ENCODE measurements at regions not wholly inside any gene's neighbourhood (a gene's known extent, or its start where the extent isn't known, plus 50 kb on each side); places are given as distances from the start of the nearest gene placed in this dataset.

GRCh38 chr1:30637183-30637980, 86.0 kb downstream of the MATN1 start:
- DNase-seq: no peak

DNA sequence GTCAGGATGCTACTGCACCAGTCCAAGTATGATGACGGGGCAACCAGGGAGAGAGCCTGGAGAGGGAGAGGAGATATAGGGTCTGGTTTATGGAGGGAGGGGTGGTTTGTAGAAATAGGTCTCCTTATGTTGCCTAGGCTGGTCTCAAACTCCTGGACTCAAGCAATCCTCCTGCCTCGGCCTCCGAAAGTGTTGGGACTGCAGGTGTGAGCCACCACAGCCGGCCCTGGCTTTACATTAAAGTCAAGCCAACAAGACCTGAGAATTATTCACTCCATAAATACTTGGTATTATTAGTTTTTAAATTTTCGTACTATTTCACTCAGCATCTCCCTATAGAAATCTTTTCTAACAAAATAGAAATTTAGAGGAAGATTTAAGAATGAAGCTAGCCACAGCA, 86.8 kb downstream of the MATN1 start:
- DNase-seq: no peak

- DNase-seq: no peak
Measured at GRCh38 chr1:30635391-30635975, 87.9 kb downstream of the MATN1 start.

- no peak for DNase-seq
Measured at GRCh38 chr1:30634507-30634906, 88.9 kb downstream of the MATN1 start.

DNA sequence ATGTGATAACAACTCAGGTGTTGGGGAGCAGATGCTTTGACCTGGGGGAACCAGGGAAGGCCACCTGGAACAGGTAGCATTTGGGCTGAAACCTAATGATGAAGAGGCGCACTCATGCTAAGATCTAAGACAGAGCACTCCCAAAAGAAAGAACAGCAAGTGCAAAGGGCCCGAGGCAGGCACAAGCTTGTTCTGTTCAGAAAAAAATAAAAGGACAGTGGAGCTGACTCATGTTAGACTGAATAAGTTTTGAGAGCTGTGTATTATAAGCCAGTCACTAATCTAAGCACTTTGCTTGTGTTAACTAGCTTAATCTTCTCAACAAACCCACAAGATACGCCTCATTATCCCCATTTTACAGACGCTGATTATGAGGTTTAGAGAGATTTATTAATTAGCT, 90.1 kb downstream of the MATN1 start:
- no peak for DNase-seq

DNA sequence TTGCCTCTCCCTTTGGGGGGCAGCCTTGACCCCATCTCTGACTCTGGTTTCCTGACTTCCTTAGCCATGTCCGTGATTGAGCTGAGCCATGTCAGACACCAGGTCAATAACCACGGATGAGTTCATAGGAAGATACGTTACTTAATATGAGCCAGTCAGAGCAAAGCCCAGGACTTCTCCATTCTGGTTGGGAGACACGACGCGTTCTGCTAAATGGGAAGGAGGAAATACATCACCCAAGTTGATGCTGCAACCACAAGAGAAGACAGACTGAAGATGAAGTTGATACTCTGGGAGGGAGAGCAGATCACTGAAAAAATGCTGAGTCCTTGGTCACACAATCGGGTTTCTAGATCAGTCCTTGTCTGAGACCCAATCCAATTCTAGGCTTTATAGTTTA, 90.9 kb downstream of the MATN1 start:
- no peak for DNase-seq

GRCh38 chr1:30631700-30632099, 91.7 kb downstream of the MATN1 start:
- DNase-seq: no peak

DNA sequence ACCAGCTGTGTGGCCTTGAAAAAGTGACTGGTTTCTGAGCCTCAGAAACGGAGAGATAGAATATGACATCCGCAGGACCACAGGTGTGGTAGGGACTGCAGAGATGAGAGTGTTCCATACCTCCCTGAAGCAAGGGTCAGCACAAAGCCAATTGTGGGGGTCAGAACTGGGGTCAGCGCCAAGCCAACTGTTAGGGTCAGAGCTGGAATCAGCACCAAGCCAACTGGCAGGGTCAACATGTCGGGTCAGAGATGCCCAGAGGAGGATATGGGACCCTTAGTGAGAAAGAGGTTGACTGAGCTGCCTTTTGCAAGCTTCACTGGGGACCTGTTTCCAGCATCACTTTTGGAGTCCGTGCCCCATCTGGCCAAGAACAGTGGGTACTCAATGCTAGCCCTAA, 93.9 kb downstream of the MATN1 start:
- DNase-seq: no peak

DNA sequence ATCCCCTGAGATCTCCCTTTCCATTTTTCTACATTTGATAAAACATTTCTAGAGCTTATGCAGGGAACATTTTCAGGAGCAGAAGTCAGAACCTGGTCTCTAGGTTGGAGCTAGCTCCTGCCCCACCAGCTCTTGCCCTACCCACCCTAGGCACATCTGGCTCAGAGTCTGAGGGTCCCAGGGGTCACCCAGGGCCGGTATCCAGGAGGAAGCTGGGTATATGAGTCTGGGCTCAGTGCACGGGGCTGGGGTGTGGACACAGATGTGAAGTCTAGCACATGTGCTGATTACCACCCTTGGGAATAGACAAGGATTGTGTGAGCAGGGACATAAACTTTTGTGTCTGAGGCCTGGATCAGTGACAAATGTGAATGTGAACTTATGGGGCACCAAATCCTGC, 95.4 kb downstream of the MATN1 start:
- no peak for DNase-seq

- no peak for DNase-seq
Measured at GRCh38 chr1:30627206-30627605, 96.2 kb downstream of the MATN1 start.

- no peak for DNase-seq
Measured at GRCh38 chr1:30623431-30623830, 100.0 kb downstream of the MATN1 start.

DNA sequence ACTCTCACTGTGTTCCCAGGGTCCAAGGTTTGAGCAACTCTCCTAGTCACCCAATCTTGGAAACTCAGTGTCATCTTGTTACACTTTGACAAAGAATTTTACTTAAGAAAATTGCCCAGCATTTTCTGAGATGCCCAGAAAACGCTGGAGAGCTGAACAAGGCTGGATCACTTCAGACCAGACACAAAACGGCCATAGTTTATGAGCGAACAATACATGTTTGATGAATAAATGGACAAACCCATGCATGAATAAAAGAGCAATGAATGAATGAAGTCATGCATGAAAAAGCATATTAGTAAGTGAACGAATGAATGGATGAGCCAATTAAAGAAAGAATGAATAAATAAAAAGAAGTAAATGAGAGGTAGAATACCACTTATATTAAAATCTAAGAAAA, 103.8 kb downstream of the MATN1 start:
- no peak for DNase-seq

DNA sequence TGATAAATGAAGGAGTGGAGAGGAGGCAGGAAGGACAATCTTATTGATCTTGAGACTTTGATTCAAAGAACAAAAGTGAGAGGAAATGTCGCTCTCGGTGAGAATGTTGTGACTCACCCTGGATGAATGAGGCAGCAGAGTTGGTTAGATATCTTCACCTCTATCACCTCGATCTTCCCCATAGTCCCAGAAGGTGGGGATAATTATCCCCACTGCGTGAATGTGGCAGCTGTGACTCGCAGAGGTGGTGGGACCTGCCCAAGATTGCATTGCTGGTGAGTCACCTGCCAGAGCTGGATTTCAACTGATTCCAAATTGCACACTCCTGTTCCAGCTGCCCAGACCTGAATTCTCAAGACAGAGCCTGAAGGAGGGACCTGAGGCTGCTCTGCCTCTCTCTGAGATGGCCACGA, 105.0 kb downstream of the MATN1 start:
- no peak for DNase-seq

GRCh38 chr1:30616759-30617158, 106.6 kb downstream of the MATN1 start:
- no peak for DNase-seq

DNA sequence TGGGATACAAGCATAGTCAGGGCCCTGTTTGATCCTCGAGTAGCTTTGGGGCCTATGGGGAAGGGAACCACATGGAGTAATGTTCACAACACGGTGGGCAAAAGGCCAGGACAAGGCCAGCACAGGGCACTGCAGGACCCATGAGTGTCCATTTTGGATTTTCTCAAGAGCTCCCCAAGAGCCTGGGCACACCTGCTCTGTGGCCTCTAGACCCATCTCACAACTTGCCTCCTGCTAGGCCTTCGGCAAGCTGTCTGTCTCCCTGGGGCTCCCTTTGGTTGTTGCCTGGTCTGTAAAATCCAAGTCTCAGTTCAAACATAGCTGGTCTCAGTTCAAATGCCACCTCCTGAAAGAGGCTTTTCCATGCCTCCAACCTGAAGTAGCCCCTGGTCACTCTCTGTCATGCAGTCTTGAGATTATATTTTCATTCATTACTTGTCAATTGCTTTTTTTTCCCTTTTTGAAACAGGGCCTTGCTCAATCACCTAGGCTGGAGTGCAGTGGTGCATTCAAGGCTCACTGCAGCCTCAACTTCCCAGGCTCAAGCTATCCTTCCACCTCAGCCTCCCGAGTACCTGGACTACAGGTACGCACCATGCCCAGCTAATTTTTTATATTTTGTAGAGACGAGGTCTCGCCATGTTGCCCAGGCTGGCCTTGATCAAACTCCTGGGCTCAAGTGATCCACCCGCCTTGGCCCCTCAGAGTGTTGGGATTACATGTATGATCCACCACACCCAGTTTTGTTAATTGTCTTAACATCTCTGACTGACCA, 107.4 kb downstream of the MATN1 start:
- DNase-seq: no peak

DNA sequence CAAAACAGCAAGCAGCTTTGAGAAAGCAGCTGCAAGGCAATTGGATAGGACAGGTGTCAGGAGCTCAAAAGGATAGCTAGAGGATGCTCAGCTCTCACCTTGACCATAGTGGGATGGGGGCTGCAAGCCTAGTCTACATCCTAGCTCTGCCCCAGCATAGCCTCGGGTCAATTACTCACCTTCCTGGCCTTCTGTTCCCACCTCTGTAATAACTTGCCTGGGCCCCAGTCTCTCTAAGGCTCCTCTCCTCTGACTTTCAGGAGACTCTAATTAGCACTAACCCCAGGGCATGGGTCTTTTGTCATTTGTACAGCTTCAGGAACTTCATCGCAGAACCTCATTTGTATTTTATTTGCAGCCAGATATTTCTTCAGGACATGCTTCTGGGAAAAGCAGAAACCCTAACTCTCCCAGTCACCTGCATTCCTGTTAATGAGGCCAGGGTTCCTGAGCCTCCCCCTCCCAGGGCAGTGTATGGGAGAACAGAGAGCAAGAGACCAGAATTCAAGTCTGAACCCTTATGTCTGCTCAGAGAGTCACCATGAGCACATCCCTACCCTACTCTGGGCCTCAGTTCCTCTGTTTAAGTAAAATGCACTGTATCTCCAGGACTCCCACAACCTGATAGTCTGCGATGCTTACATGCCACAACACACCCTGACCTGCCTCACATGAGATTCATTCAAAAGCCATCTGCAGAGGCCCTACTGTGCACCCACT, 108.1 kb downstream of the MATN1 start:
- no peak for DNase-seq

DNA sequence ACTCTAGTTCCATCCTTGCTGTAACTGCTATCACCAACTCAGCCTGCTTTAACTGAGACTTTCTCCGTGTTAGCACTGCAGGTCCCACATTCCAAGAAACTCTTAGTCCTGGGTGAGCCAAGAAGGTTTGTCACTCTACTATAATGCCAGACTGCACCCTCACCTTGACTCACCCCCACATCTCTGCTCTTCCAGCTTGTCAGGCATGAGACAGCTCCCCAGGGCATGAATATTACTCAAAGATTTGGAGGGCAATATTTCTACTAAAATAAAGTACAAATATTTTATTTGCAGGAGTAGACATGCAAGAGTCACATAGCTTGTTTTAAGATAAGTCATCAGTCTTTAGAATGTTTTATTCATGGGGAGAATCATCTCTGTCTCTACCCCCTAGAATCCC, 110.2 kb downstream of the MATN1 start:
- DNase-seq: no peak

GRCh38 chr1:30612536-30613065, 110.8 kb downstream of the MATN1 start:
- DNase-seq: no peak

GRCh38 chr1:30611741-30612309, 111.6 kb downstream of the MATN1 start:
- no peak for DNase-seq

- no peak for DNase-seq
Measured at GRCh38 chr1:30610917-30611316, 112.5 kb downstream of the MATN1 start.

DNA sequence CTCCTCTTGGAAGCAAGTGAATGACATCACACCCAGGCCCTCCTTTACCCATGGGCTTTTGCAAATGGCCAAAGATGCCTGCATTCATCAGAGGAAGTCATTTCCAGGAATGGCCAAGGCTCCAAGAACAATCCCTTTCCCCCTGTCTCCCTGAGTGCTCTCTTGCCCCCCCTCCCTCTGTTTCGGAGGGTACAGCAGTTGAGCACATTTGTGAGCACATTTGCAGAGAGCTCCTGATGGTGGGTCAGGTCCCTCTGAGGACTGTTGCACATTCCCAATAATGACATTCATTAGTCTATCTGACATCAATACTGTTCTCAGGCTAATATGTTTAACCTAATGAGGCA, 113.4 kb downstream of the MATN1 start:
- DNase-seq: no peak

DNA sequence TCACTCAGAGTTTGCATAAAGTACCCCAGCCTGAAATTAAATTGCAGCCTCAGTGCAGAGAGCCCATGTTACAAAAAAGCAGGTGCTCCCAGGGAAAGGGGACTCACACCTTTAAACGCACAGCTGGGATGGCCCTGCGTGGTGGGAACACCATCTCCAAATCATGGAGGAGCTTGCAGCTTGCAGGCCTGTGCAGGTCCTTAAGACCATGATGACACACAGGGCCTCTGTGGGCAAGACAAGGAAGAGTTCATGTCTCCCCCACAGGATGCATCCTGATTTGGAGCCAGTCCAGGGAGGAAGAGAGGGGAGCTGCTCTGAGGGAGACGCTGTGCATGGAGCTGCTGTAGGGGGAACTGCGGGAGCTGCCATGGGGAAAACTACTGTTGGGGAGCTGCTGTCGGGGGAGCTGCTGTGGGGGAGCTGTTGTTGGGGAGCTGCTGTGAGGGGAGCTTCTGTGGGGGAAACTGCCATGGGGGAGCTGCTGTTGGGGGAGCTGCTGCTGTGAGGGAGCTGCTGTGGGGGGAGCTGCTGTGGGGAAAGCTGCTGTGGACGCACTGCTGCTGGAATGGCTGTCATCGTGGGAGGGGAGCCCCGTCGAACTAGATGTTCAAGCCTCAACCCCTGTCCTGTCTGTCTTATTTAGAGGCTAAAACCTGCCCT, 113.9 kb downstream of the MATN1 start:
- no peak for DNase-seq

Data from GDM1 (cell line).